Liver (tissue), 7 donors: ENCODE measurements at regions not wholly inside any gene's neighbourhood (a gene's known extent, or its start where the extent isn't known, plus 50 kb on each side); places are given as distances from the start of the nearest gene placed in this dataset.

Experiments used
- DNase-seq: peaks from one replicate; pipeline ENCODE4 v3.0.0-alpha.2; 2017; ENCODE audit warnings: low spot score
- H3K27ac ChIP-seq, 2 donors: one replicate each; pipeline ENCODE4 v1.7.0; 2013; ENCODE audit warnings: inconsistent platforms in 2 of 2, low read length in 2 of 2, control low read depth in 1 of 2, low read depth in 1 of 2, mild to moderate bottlenecking in 1 of 2
- H3K27me3 ChIP-seq, 4 donors: one replicate each; pipeline versions ENCODE4 v1.6.1 to v1.7.0; 2013; ENCODE audit warnings: low read length in 3 of 4, inconsistent platforms in 1 of 4, mild to moderate bottlenecking in 1 of 4, moderate library complexity in 1 of 4; ENCODE audit not compliant: control insufficient read depth in 4 of 4, insufficient read depth in 4 of 4
- H3K36me3 ChIP-seq, 4 donors: one replicate each; pipeline versions ENCODE4 v1.6.1 to v1.7.0; 2013; ENCODE audit warnings: low read length in 3 of 4, mild to moderate bottlenecking in 3 of 4, low read depth in 1 of 4, moderate library complexity in 1 of 4; ENCODE audit not compliant: control insufficient read depth in 4 of 4, insufficient read depth in 3 of 4
- H3K4me1 ChIP-seq, 4 donors: one replicate each; pipeline versions ENCODE4 v1.6.1 to v1.7.0; 2013; ENCODE audit warnings: low read length in 3 of 4, mild to moderate bottlenecking in 3 of 4, moderate library complexity in 1 of 4; ENCODE audit not compliant: control insufficient read depth in 4 of 4, insufficient read depth in 4 of 4
- H3K4me3 ChIP-seq, 3 donors: one replicate each; pipeline versions ENCODE4 v1.6.1 to v1.7.0; 2013; ENCODE audit warnings: low read length in 3 of 3, control low read depth in 1 of 3, low read depth in 1 of 3, mild to moderate bottlenecking in 1 of 3
- H3K9ac ChIP-seq, 2 donors: one replicate each; pipeline ENCODE4 v1.7.0; 2013; ENCODE audit warnings: low read length in 2 of 2, mild to moderate bottlenecking in 2 of 2, moderate library complexity in 2 of 2, control low read depth in 1 of 2, low read depth in 1 of 2
- H3K9me3 ChIP-seq, 4 donors: one replicate each; pipeline versions ENCODE4 v1.6.1 to v1.7.0; 2013; ENCODE audit warnings: low read length in 3 of 4; ENCODE audit not compliant: control insufficient read depth in 4 of 4
- ATF3 ChIP-seq: IDR thresholded peaks from 2 replicates; pipeline ENCODE4 v1.6.1; 2016; ENCODE audit warnings: antibody characterized with exemption
- EGR1 ChIP-seq, 2 donors: IDR thresholded peaks; 2 replicates each; pipeline ENCODE4 v1.6.1; 2016 to 2018; ENCODE audit warnings: antibody characterized with exemption in 2 of 2, low read depth in 2 of 2
- FOXA1 ChIP-seq: IDR thresholded peaks from 2 replicates; pipeline ENCODE4 v1.6.1; 2016; ENCODE audit warnings: antibody characterized with exemption
- FOXA2 ChIP-seq: IDR thresholded peaks from 2 replicates; pipeline ENCODE4 v1.6.1; 2016; ENCODE audit warnings: antibody characterized with exemption
- GABPA ChIP-seq, 2 donors: IDR thresholded peaks in 1 of 2; conservative IDR thresholded peaks in 1 of 2; 2 replicates each; pipeline ENCODE4 v1.6.1; 2016; ENCODE audit warnings: antibody characterized with exemption in 2 of 2, mild to moderate bottlenecking in 1 of 2, moderate library complexity in 1 of 2
- HNF4A ChIP-seq, 2 donors: conservative IDR thresholded peaks; 2 replicates each; pipeline ENCODE4 v1.6.1; 2016; ENCODE audit warnings: antibody characterized with exemption in 2 of 2, mild to moderate bottlenecking in 2 of 2
- MAX ChIP-seq: IDR thresholded peaks from 2 replicates; pipeline ENCODE4 v1.6.1; 2016; ENCODE audit warnings: antibody characterized with exemption
- NR2F2 ChIP-seq: IDR thresholded peaks from 2 replicates; pipeline ENCODE4 v1.6.1; 2016; ENCODE audit warnings: antibody characterized with exemption
- RAD21 ChIP-seq, 2 donors: IDR thresholded peaks; 2 replicates each; pipeline ENCODE4 v1.6.1; 2016; ENCODE audit warnings: antibody characterized with exemption in 2 of 2, mild to moderate bottlenecking in 2 of 2
- REST ChIP-seq: IDR thresholded peaks from 2 replicates; pipeline ENCODE4 v1.6.1; 2016; ENCODE audit warnings: antibody characterized with exemption, mild to moderate bottlenecking
- RXRA ChIP-seq, 2 donors: IDR thresholded peaks; 2 replicates each; pipeline ENCODE4 v1.6.1; 2017 to 2018; ENCODE audit warnings: antibody characterized with exemption in 2 of 2, mild to moderate bottlenecking in 1 of 2
- SP1 ChIP-seq: IDR thresholded peaks from 2 replicates; pipeline ENCODE4 v1.6.1; 2018; ENCODE audit warnings: antibody characterized with exemption, mild to moderate bottlenecking
- ZBTB33 ChIP-seq: IDR thresholded peaks from 2 replicates; pipeline ENCODE4 v1.6.1; 2016; ENCODE audit warnings: antibody characterized with exemption
- WGBS: extraction: QIAGEN DNeasy Blood & Tissue Kit; methylation state at CpG from one replicate; pipeline ENCODE4 v1.1.7; 2013; 5-methylcytosine and 5-hydroxymethylcytosine counted together
- donor health status: healthy.
- donor health status: healthy.
- donor health status: healthy.
- donor health status: healthy.

GRCh38 chr10:131648386-131649020 is 252.3 kb upstream of the PPP2R2D start (continued):
- TF ChIP-seq MAX (no peak), FOXA1 (no peak)

GRCh38 chr10:131649617-131650016 is 251.2 kb upstream of the PPP2R2D start:
- Histone ChIP-seq H3K9ac (no peak overlapping the region), H3K27ac (no peak overlapping the region), H3K36me3 (no peaks in the 10 kb centered on the region), H3K4me1 (peaks cover 0 to 3% (median 0%) of the 10 kb centered on the region in 4 donors), H3K4me3 (no peak overlapping the region), H3K27me3 (no peaks in the 10 kb centered on the region), H3K9me3 (no peaks in the 10 kb centered on the region)
- TF ChIP-seq FOXA2 (no peak), ATF3 (no peak), HNF4A (conservative IDR thresholded peaks at IDR 0.05) (no peak), FOXA1 (no peak)
- DNase-seq, result no peak
- 74% methylated on average over 6 of the region's 6 CpGs for WGBS

GRCh38 chr10:131650169-131650705 is 250.6 kb upstream of the PPP2R2D start:
- Histone ChIP-seq H3K4me3 (no peak overlapping the region), H3K9me3 (no peaks in the 10 kb centered on the region), H3K36me3 (no peaks in the 10 kb centered on the region), H3K9ac (no peak overlapping the region), H3K27ac (no peak overlapping the region), H3K27me3 (no peaks in the 10 kb centered on the region), H3K4me1 (peaks cover 0 to 9% (median 0%) of the 10 kb centered on the region in 4 donors)
- TF ChIP-seq ZBTB33, result no peak
- no peak for TF ChIP-seq RAD21 (IDR thresholded peaks at IDR 0.05)
- no peak for TF ChIP-seq SP1
- TF ChIP-seq NR2F2, result no peak
- no peak for TF ChIP-seq GABPA (IDR thresholded peaks at IDR 0.05 in 1 of 2, conservative IDR thresholded peaks at IDR 0.05 in 1 of 2)
- no peak for TF ChIP-seq EGR1 (IDR thresholded peaks at IDR 0.05; ENCODE audit: low read depth in 2 of 2)
- TF ChIP-seq RXRA (IDR thresholded peaks at IDR 0.05), result no peak
- TF ChIP-seq FOXA2, result no peak
- TF ChIP-seq REST, result no peak
- 70% methylated on average over 12 of the region's 12 CpGs for WGBS
- DNase-seq, result no peak
